ENCODE measurements at regions not wholly inside any gene's neighbourhood (a gene's known extent, or its start where the extent isn't known, plus 50 kb on each side); places are given as distances from the start of the nearest gene placed in this dataset.

GRCh38 chr9:74036549-74037231 lies 460.4 kb upstream of the RORB start:
- no peaks in the 10 kb centered on the region for H3K27me3 ChIP-seq (replicated peaks in 1 of 4; ENCODE audit: control extremely low read depth in 1 of 4, control insufficient read depth in 3 of 4, insufficient read depth in 4 of 4, low read length in 3 of 4)
- TF ChIP-seq CTCF (IDR thresholded peaks at IDR 0.05) (no peak), EZH2 (IDR thresholded peaks at IDR 0.05; ENCODE audit: borderline replicate concordance, insufficient read depth, low read depth, low read length, poor library complexity, severe bottlenecking) (no peak)
- no peaks in the 10 kb centered on the region for H3K27me3 Mint-ChIP-seq
- CTCF ChIA-PET: no interaction called here
- no peaks in the 10 kb centered on the region for H4K20me1 ChIP-seq (ENCODE audit: control insufficient read depth, insufficient read depth, low read length, poor library complexity, severe bottlenecking)
- no peak overlapping the region for H3K4me3 ChIP-seq (ENCODE audit: control extremely low read depth in 1 of 5, extremely low read depth in 1 of 5, insufficient read depth in 1 of 5, low read depth in 2 of 5, low read length in 4 of 5)
- H3K27ac ChIP-seq (ENCODE audit: low read length in 2 of 2): no peak overlapping the region
- POLR2A ChIA-PET: no interaction called here
- no peaks in the 10 kb centered on the region for H3K36me3 ChIP-seq (replicated peaks in 1 of 2; ENCODE audit: control extremely low read depth in 1 of 2, control insufficient read depth in 1 of 2, extremely low read depth in 1 of 2, insufficient read depth in 2 of 2, low read length in 1 of 2)
- no peaks in the 10 kb centered on the region for H3K4me1 ChIP-seq (ENCODE audit: control insufficient read depth in 2 of 2, insufficient read depth in 2 of 2, low read length in 2 of 2)
- H3K27ac Mint-ChIP-seq: no peak overlapping the region
- DNase-seq: no peak
- H3K9ac ChIP-seq (ENCODE audit: low read length): no peak overlapping the region
- intact Hi-C loops (cut with micrococcal nuclease): no loop called here
- H3K9me3 ChIP-seq (ENCODE audit: control extremely low read depth in 1 of 3, control insufficient read depth in 2 of 3, insufficient read depth in 1 of 3, low read length in 2 of 3): no peaks in the 10 kb centered on the region
- no peak overlapping the region for H3K4me2 ChIP-seq (replicated peaks; ENCODE audit: low read depth, low read length, poor library complexity, severe bottlenecking)
- H3K79me2 ChIP-seq (ENCODE audit: control insufficient read depth, insufficient read depth, low read length): no peaks in the 10 kb centered on the region
- WGBS (ENCODE audit: insufficient coverage): no CpG with 5 or more reads among the region's 5 CpGs
- H3K4me1 Mint-ChIP-seq: no peaks in the 10 kb centered on the region
- H3K9me3 Mint-ChIP-seq (ENCODE audit: insufficient read depth): no peaks in the 10 kb centered on the region
- H3K4me3 Mint-ChIP-seq: no peak overlapping the region
- ATAC-seq (ENCODE audit: low read depth): no peak
- H2AFZ ChIP-seq (ENCODE audit: insufficient read depth, low read depth, low read length, poor library complexity, severe bottlenecking): no peak overlapping the region

GRCh38 chr9:74037274-74037673 lies 459.9 kb upstream of the RORB start:
- DNase-seq (no peak), ATAC-seq (ENCODE audit: low read depth) (no peak)
- CTCF ChIA-PET: no interaction called here
- no peaks in the 10 kb centered on the region for H4K20me1 ChIP-seq (ENCODE audit: control insufficient read depth, insufficient read depth, low read length, poor library complexity, severe bottlenecking)
- H3K36me3 ChIP-seq (replicated peaks in 1 of 2; ENCODE audit: control extremely low read depth in 1 of 2, control insufficient read depth in 1 of 2, extremely low read depth in 1 of 2, insufficient read depth in 2 of 2, low read length in 1 of 2): no peaks in the 10 kb centered on the region
- no peak overlapping the region for H3K9ac ChIP-seq (ENCODE audit: low read length)
- Mint-ChIP-seq H3K27me3 (no peaks in the 10 kb centered on the region), H3K27ac (no peak overlapping the region), H3K4me3 (no peak overlapping the region), H3K9me3 (ENCODE audit: insufficient read depth) (no peaks in the 10 kb centered on the region), H3K4me1 (no peaks in the 10 kb centered on the region)
- H3K27me3 ChIP-seq (replicated peaks in 1 of 4; ENCODE audit: control extremely low read depth in 1 of 4, control insufficient read depth in 3 of 4, insufficient read depth in 4 of 4, low read length in 3 of 4): no peaks in the 10 kb centered on the region
- no peak overlapping the region for H3K4me2 ChIP-seq (replicated peaks; ENCODE audit: low read depth, low read length, poor library complexity, severe bottlenecking)
- POLR2A ChIA-PET: no interaction called here
- TF ChIP-seq EZH2 (IDR thresholded peaks at IDR 0.05; ENCODE audit: borderline replicate concordance, insufficient read depth, low read depth, low read length, poor library complexity, severe bottlenecking) (no peak), CTCF (IDR thresholded peaks at IDR 0.05) (no peak)
- intact Hi-C loops (cut with micrococcal nuclease): no loop called here
- no peaks in the 10 kb centered on the region for H3K9me3 ChIP-seq (ENCODE audit: control extremely low read depth in 1 of 3, control insufficient read depth in 2 of 3, insufficient read depth in 1 of 3, low read length in 2 of 3)
- H3K4me3 ChIP-seq (ENCODE audit: control extremely low read depth in 1 of 5, extremely low read depth in 1 of 5, insufficient read depth in 1 of 5, low read depth in 2 of 5, low read length in 4 of 5): no peak overlapping the region
- WGBS (ENCODE audit: insufficient coverage): no CpG with 5 or more reads among the region's 1 CpG
- no peaks in the 10 kb centered on the region for H3K79me2 ChIP-seq (ENCODE audit: control insufficient read depth, insufficient read depth, low read length)
- H3K27ac ChIP-seq (ENCODE audit: low read length in 2 of 2): no peak overlapping the region
- no peak overlapping the region for H2AFZ ChIP-seq (ENCODE audit: insufficient read depth, low read depth, low read length, poor library complexity, severe bottlenecking)
- no peaks in the 10 kb centered on the region for H3K4me1 ChIP-seq (ENCODE audit: control insufficient read depth in 2 of 2, insufficient read depth in 2 of 2, low read length in 2 of 2)
